Karpas-422 (cell line): ENCODE measurements at regions not wholly inside any gene's neighbourhood (a gene's known extent, or its start where the extent isn't known, plus 50 kb on each side); places are given as distances from the start of the nearest gene placed in this dataset.

Experiments
- DNase-seq: peaks from one replicate; pipeline ENCODE4 v3.0.0-alpha.2; 2015
- H2AFZ ChIP-seq: fragments of 200-600 bp; sonication (generic); 2 replicates; pipeline ENCODE4 v1.6.1; 2014; ENCODE audit warnings: antibody characterized with exemption, low read length, mixed read lengths
- H3K27ac ChIP-seq: fragments of 200-600 bp; sonication (generic); 2 replicates; pipeline ENCODE4 v1.5.1; 2014; ENCODE audit warnings: mild to moderate bottlenecking, low read length, moderate library complexity
- H3K27me3 ChIP-seq: fragments of 200-600 bp; sonication (generic); 2 replicates; pipeline ENCODE4 v1.6.1; 2014; ENCODE audit warnings: low read length, mixed read lengths
- H3K36me3 ChIP-seq: fragments of 200-600 bp; sonication (generic); 2 replicates; pipeline ENCODE4 v1.6.1; 2014; ENCODE audit warnings: low read length, mixed read lengths; ENCODE audit not compliant: insufficient read depth
- H3K4me1 ChIP-seq: fragments of 200-600 bp; sonication (generic); 2 replicates; pipeline ENCODE4 v1.6.1; 2014; ENCODE audit warnings: mild to moderate bottlenecking, low read length, mixed read lengths
- H3K4me2 ChIP-seq: fragments of 200-600 bp; sonication (generic); 2 replicates; pipeline ENCODE4 v1.6.1; 2014; ENCODE audit warnings: low read length, low read depth, mild to moderate bottlenecking; ENCODE audit not compliant: poor library complexity, severe bottlenecking
- H3K4me3 ChIP-seq: fragments of 200-600 bp; sonication (generic); 2 replicates; pipeline ENCODE4 v1.5.1; 2014; ENCODE audit warnings: mild to moderate bottlenecking, antibody characterized with exemption, low read length, mixed read lengths
- H3K79me2 ChIP-seq: fragments of 200-600 bp; sonication (generic); 2 replicates; pipeline ENCODE4 v1.6.1; 2014; ENCODE audit warnings: mild to moderate bottlenecking, low read length, mixed read lengths
- H3K9ac ChIP-seq: fragments of 200-600 bp; sonication (generic); 2 replicates; pipeline ENCODE4 v1.6.0; 2014; ENCODE audit warnings: low read length
- H3K9me2 ChIP-seq: fragments of 200-600 bp; sonication (generic), shearing (Covaris generic); replicated peaks from 2 replicates; pipeline ENCODE4 v1.6.0; 2014; ENCODE audit warnings: mild to moderate bottlenecking, low read length, moderate library complexity; ENCODE audit not compliant: insufficient read depth
- H3K9me3 ChIP-seq: fragments of 300-700, 200-600 bp; sonication (generic); 2 replicates; pipeline ENCODE4 v1.6.1; 2014; ENCODE audit warnings: low read length, mixed read lengths
- H4K20me1 ChIP-seq: fragments of 200-600 bp; sonication (generic); 2 replicates; pipeline ENCODE4 v1.6.1; 2014; ENCODE audit warnings: mild to moderate bottlenecking, antibody characterized with exemption, low read length, low read depth; ENCODE audit not compliant: insufficient read depth

- no peak overlapping the region for H3K4me3 ChIP-seq
- H4K20me1 ChIP-seq: no peaks in the 10 kb centered on the region
- H3K36me3 ChIP-seq: no peaks in the 10 kb centered on the region
- no peaks in the 10 kb centered on the region for H3K79me2 ChIP-seq
- H2AFZ ChIP-seq: no peak overlapping the region
- no peaks in the 10 kb centered on the region for H3K4me1 ChIP-seq
- H3K4me2 ChIP-seq: no peak overlapping the region
- H3K9me3 ChIP-seq: no peaks in the 10 kb centered on the region
- H3K9me2 ChIP-seq: no peaks in the 10 kb centered on the region
- H3K9ac ChIP-seq: no peak overlapping the region
- no peak overlapping the region for H3K27ac ChIP-seq
- H3K27me3 ChIP-seq: no peaks in the 10 kb centered on the region
- no peak for DNase-seq
Observed at GRCh38 chr19:28422791-28423650, 789.9 kb downstream of the UQCRFS1 start.

GRCh38 chr19:28422046-28422445 lies 790.9 kb downstream of the UQCRFS1 start:
- H3K9ac ChIP-seq: no peak overlapping the region
- no peak overlapping the region for H3K27ac ChIP-seq
- H3K36me3 ChIP-seq: no peaks in the 10 kb centered on the region
- no peaks in the 10 kb centered on the region for H3K79me2 ChIP-seq
- H3K9me2 ChIP-seq: no peaks in the 10 kb centered on the region
- H3K4me2 ChIP-seq: no peak overlapping the region
- no peak overlapping the region for H3K4me3 ChIP-seq
- no peaks in the 10 kb centered on the region for H3K27me3 ChIP-seq
- H3K9me3 ChIP-seq: no peaks in the 10 kb centered on the region
- H2AFZ ChIP-seq: no peak overlapping the region
- DNase-seq: no peak
- no peaks in the 10 kb centered on the region for H4K20me1 ChIP-seq
- H3K4me1 ChIP-seq: no peaks in the 10 kb centered on the region

GRCh38 chr19:28420811-28421550 lies 792.0 kb downstream of the UQCRFS1 start:
- H3K9me3 ChIP-seq: no peaks in the 10 kb centered on the region
- no peak overlapping the region for H3K9ac ChIP-seq
- no peaks in the 10 kb centered on the region for H3K79me2 ChIP-seq
- H3K4me3 ChIP-seq: no peak overlapping the region
- H3K9me2 ChIP-seq: no peaks in the 10 kb centered on the region
- no peak overlapping the region for H3K27ac ChIP-seq
- H2AFZ ChIP-seq: no peak overlapping the region
- H4K20me1 ChIP-seq: no peaks in the 10 kb centered on the region
- H3K36me3 ChIP-seq: no peaks in the 10 kb centered on the region
- DNase-seq: no peak
- no peaks in the 10 kb centered on the region for H3K4me1 ChIP-seq
- H3K4me2 ChIP-seq: no peak overlapping the region
- H3K27me3 ChIP-seq: no peaks in the 10 kb centered on the region

GRCh38 chr19:28419312-28419711 lies 793.6 kb downstream of the UQCRFS1 start:
- Histone ChIP-seq H2AFZ (no peak overlapping the region), H3K27me3 (no peaks in the 10 kb centered on the region), H3K4me3 (no peak overlapping the region), H3K4me1 (no peaks in the 10 kb centered on the region), H3K27ac (no peak overlapping the region), H3K36me3 (no peaks in the 10 kb centered on the region), H3K9me3 (no peaks in the 10 kb centered on the region), H3K9ac (no peak overlapping the region), H4K20me1 (no peaks in the 10 kb centered on the region), H3K4me2 (no peak overlapping the region), H3K9me2 (no peaks in the 10 kb centered on the region), H3K79me2 (no peaks in the 10 kb centered on the region)
- no peak for DNase-seq

- H3K9me3 ChIP-seq: no peaks in the 10 kb centered on the region
- DNase-seq: no peak
- no peaks in the 10 kb centered on the region for H3K79me2 ChIP-seq
- H3K4me3 ChIP-seq: no peak overlapping the region
- H3K27me3 ChIP-seq: no peaks in the 10 kb centered on the region
- H3K4me2 ChIP-seq: no peak overlapping the region
- H3K4me1 ChIP-seq: no peaks in the 10 kb centered on the region
- H4K20me1 ChIP-seq: no peaks in the 10 kb centered on the region
- no peak overlapping the region for H2AFZ ChIP-seq
- H3K9ac ChIP-seq: no peak overlapping the region
- no peaks in the 10 kb centered on the region for H3K36me3 ChIP-seq
- H3K27ac ChIP-seq: no peak overlapping the region
- no peaks in the 10 kb centered on the region for H3K9me2 ChIP-seq
Observed at GRCh38 chr19:28417361-28417760, 795.6 kb downstream of the UQCRFS1 start.

- Histone ChIP-seq H3K27ac (no peak overlapping the region), H3K36me3 (no peaks in the 10 kb centered on the region), H3K9ac (no peak overlapping the region), H2AFZ (no peak overlapping the region), H3K4me3 (no peak overlapping the region), H3K9me3 (no peaks in the 10 kb centered on the region), H3K4me2 (no peak overlapping the region), H4K20me1 (no peaks in the 10 kb centered on the region), H3K4me1 (no peaks in the 10 kb centered on the region), H3K27me3 (no peaks in the 10 kb centered on the region), H3K79me2 (no peaks in the 10 kb centered on the region), H3K9me2 (no peaks in the 10 kb centered on the region)
- no peak for DNase-seq
Observed at GRCh38 chr19:28416245-28416644, 796.7 kb downstream of the UQCRFS1 start.

- no peaks in the 10 kb centered on the region for H3K4me1 ChIP-seq
- H2AFZ ChIP-seq: no peak overlapping the region
- H3K4me3 ChIP-seq: no peak overlapping the region
- H4K20me1 ChIP-seq: no peaks in the 10 kb centered on the region
- no peaks in the 10 kb centered on the region for H3K9me2 ChIP-seq
- no peaks in the 10 kb centered on the region for H3K9me3 ChIP-seq
- H3K27ac ChIP-seq: no peak overlapping the region
- H3K27me3 ChIP-seq: no peaks in the 10 kb centered on the region
- no peak for DNase-seq
- H3K79me2 ChIP-seq: no peaks in the 10 kb centered on the region
- H3K4me2 ChIP-seq: no peak overlapping the region
- H3K36me3 ChIP-seq: no peaks in the 10 kb centered on the region
- no peak overlapping the region for H3K9ac ChIP-seq
Observed at GRCh38 chr19:28414748-28415147, 798.2 kb downstream of the UQCRFS1 start.

GRCh38 chr19:28409859-28410258 lies 803.1 kb downstream of the UQCRFS1 start:
- Histone ChIP-seq H3K27ac (no peak overlapping the region), H3K4me3 (no peak overlapping the region), H3K27me3 (no peaks in the 10 kb centered on the region), H3K9me3 (no peaks in the 10 kb centered on the region), H3K36me3 (no peaks in the 10 kb centered on the region), H4K20me1 (no peaks in the 10 kb centered on the region), H3K79me2 (no peaks in the 10 kb centered on the region), H2AFZ (no peak overlapping the region), H3K9ac (no peak overlapping the region), H3K9me2 (no peaks in the 10 kb centered on the region), H3K4me2 (no peak overlapping the region), H3K4me1 (no peaks in the 10 kb centered on the region)
- no peak for DNase-seq
